GM21360 (cell line): ENCODE measurements at regions not wholly inside any gene's neighbourhood (a gene's known extent, or its start where the extent isn't known, plus 50 kb on each side); places are given as distances from the start of the nearest gene placed in this dataset.
"Not testable (repeated sequence)": the region's sequence is repeated elsewhere in the genome, so short reads cannot be mapped to it uniquely, and the experiment has no call there.

Source experiments
- ATAC-seq: cut with Tn5 transposase; IDR thresholded peaks from one replicate; pipeline ENCODE4 v1.9.1; 2021; ENCODE audit warnings: mild to moderate bottlenecking, moderate library complexity; ENCODE audit not compliant: unreplicated experiment

- no peak for ATAC-seq
These were observed 676.0 kb downstream of the PLA2G4A start for GRCh38 chr1:187504779-187505178.

GRCh38 chr1:187509091-187509490 is 680.3 kb downstream of the PLA2G4A start:
- no peak for ATAC-seq

GRCh38 chr1:187513190-187513589 is 684.4 kb downstream of the PLA2G4A start:
- no peak for ATAC-seq

- no peak for ATAC-seq
These were observed 685.4 kb downstream of the PLA2G4A start for GRCh38 chr1:187514110-187514509.

- no peak for ATAC-seq
These were observed 688.1 kb downstream of the PLA2G4A start for GRCh38 chr1:187516874-187517273.

- ATAC-seq, result no peak
These were observed 688.8 kb downstream of the PLA2G4A start for GRCh38 chr1:187517546-187517945.

- ATAC-seq, result no peak
These were observed 698.6 kb downstream of the PLA2G4A start for GRCh38 chr1:187527346-187527745.

GRCh38 chr1:187537936-187538335 is 709.2 kb downstream of the PLA2G4A start:
- ATAC-seq, result no peak

- no peak for ATAC-seq
These were observed 720.8 kb downstream of the PLA2G4A start for GRCh38 chr1:187549540-187549939.

GRCh38 chr1:187551061-187551460 is 722.3 kb downstream of the PLA2G4A start:
- ATAC-seq, result no peak

- ATAC-seq, result no peak
These were observed 734.4 kb downstream of the PLA2G4A start for GRCh38 chr1:187563191-187563590.

GRCh38 chr1:187566354-187566753 is 737.6 kb downstream of the PLA2G4A start:
- no peak for ATAC-seq

GRCh38 chr1:187568067-187568466 is 739.3 kb downstream of the PLA2G4A start:
- ATAC-seq, result no peak

GRCh38 chr1:187570166-187570565 is 741.4 kb downstream of the PLA2G4A start:
- ATAC-seq, result no peak

GRCh38 chr1:187577610-187578009 is 748.9 kb downstream of the PLA2G4A start:
- no peak for ATAC-seq

GRCh38 chr1:187588917-187589316 is 760.2 kb downstream of the PLA2G4A start:
- no peak for ATAC-seq

GRCh38 chr1:187605736-187606135 is 777.0 kb downstream of the PLA2G4A start:
- ATAC-seq, result no peak

- not testable (repeated sequence) for ATAC-seq
These were observed 787.3 kb downstream of the PLA2G4A start for GRCh38 chr1:187615853-187616735.

- not testable (repeated sequence) for ATAC-seq
These were observed 788.1 kb downstream of the PLA2G4A start for GRCh38 chr1:187616830-187617229.

- no peak for ATAC-seq
These were observed 789.0 kb downstream of the PLA2G4A start for GRCh38 chr1:187617776-187618175.

- ATAC-seq, result no peak
These were observed 790.4 kb downstream of the PLA2G4A start for GRCh38 chr1:187619175-187619574.

GRCh38 chr1:187621951-187622350 is 793.2 kb downstream of the PLA2G4A start:
- ATAC-seq, result peak; percentile 68

- no peak for ATAC-seq
These were observed 793.8 kb downstream of the PLA2G4A start for GRCh38 chr1:187622545-187622944.
